IMR-90 (cell line): ENCODE measurements at regions not wholly inside any gene's neighbourhood (a gene's known extent, or its start where the extent isn't known, plus 50 kb on each side); places are given as distances from the start of the nearest gene placed in this dataset.
"Not testable (repeated sequence)": the region's sequence is repeated elsewhere in the genome, so short reads cannot be mapped to it uniquely, and the experiment has no call there.

Experiments
- BHLHE40 ChIP-seq: fragments of 150-350 bp; IDR thresholded peaks from 2 replicates; pipeline ENCODE4 v1.6.1; 2016; ENCODE audit warnings: mild to moderate bottlenecking, low read depth, low read length
- CTCF ChIP-seq: conservative IDR thresholded peaks from 2 replicates; pipeline ENCODE4 v1.5.1; 2012; ENCODE audit warnings: mild to moderate bottlenecking, low read depth, low read length, improper control_type of control experiment
- MAZ ChIP-seq: IDR thresholded peaks from 2 replicates; pipeline ENCODE4 v1.6.1; 2012; ENCODE audit warnings: low read depth, mild to moderate bottlenecking, low read length, improper control_type of control experiment, moderate library complexity, borderline replicate concordance
- POLR2A ChIP-seq: IDR thresholded peaks from 2 replicates; pipeline ENCODE4 v1.6.1; 2012; ENCODE audit warnings: mild to moderate bottlenecking, low read depth, low read length

GRCh38 chr6:86681140-86681539 lies 256.2 kb upstream of the HTR1E start:
- TF ChIP-seq CTCF, POLR2A, BHLHE40, MAZ: not testable (repeated sequence)
